Liver (tissue), 7 donors: ENCODE measurements at regions not wholly inside any gene's neighbourhood (a gene's known extent, or its start where the extent isn't known, plus 50 kb on each side); places are given as distances from the start of the nearest gene placed in this dataset.

ENCODE experiments used
- DNase-seq: peaks from one replicate; pipeline ENCODE4 v3.0.0-alpha.2; 2017; ENCODE audit warnings: low spot score
- H3K27ac ChIP-seq, 2 donors: one replicate each; pipeline ENCODE4 v1.7.0; 2013; ENCODE audit warnings: inconsistent platforms in 2 of 2, low read length in 2 of 2, control low read depth in 1 of 2, low read depth in 1 of 2, mild to moderate bottlenecking in 1 of 2
- H3K27me3 ChIP-seq, 4 donors: one replicate each; pipeline versions ENCODE4 v1.6.1 to v1.7.0; 2013; ENCODE audit warnings: low read length in 3 of 4, inconsistent platforms in 1 of 4, mild to moderate bottlenecking in 1 of 4, moderate library complexity in 1 of 4; ENCODE audit not compliant: control insufficient read depth in 4 of 4, insufficient read depth in 4 of 4
- H3K36me3 ChIP-seq, 4 donors: one replicate each; pipeline versions ENCODE4 v1.6.1 to v1.7.0; 2013; ENCODE audit warnings: low read length in 3 of 4, mild to moderate bottlenecking in 3 of 4, low read depth in 1 of 4, moderate library complexity in 1 of 4; ENCODE audit not compliant: control insufficient read depth in 4 of 4, insufficient read depth in 3 of 4
- H3K4me1 ChIP-seq, 4 donors: one replicate each; pipeline versions ENCODE4 v1.6.1 to v1.7.0; 2013; ENCODE audit warnings: low read length in 3 of 4, mild to moderate bottlenecking in 3 of 4, moderate library complexity in 1 of 4; ENCODE audit not compliant: control insufficient read depth in 4 of 4, insufficient read depth in 4 of 4
- H3K4me3 ChIP-seq, 3 donors: one replicate each; pipeline versions ENCODE4 v1.6.1 to v1.7.0; 2013; ENCODE audit warnings: low read length in 3 of 3, control low read depth in 1 of 3, low read depth in 1 of 3, mild to moderate bottlenecking in 1 of 3
- H3K9ac ChIP-seq, 2 donors: one replicate each; pipeline ENCODE4 v1.7.0; 2013; ENCODE audit warnings: low read length in 2 of 2, mild to moderate bottlenecking in 2 of 2, moderate library complexity in 2 of 2, control low read depth in 1 of 2, low read depth in 1 of 2
- H3K9me3 ChIP-seq, 4 donors: one replicate each; pipeline versions ENCODE4 v1.6.1 to v1.7.0; 2013; ENCODE audit warnings: low read length in 3 of 4; ENCODE audit not compliant: control insufficient read depth in 4 of 4
- FOXA2 ChIP-seq: IDR thresholded peaks from 2 replicates; pipeline ENCODE4 v1.6.1; 2016; ENCODE audit warnings: antibody characterized with exemption
- GABPA ChIP-seq, 2 donors: IDR thresholded peaks in 1 of 2; conservative IDR thresholded peaks in 1 of 2; 2 replicates each; pipeline ENCODE4 v1.6.1; 2016; ENCODE audit warnings: antibody characterized with exemption in 2 of 2, mild to moderate bottlenecking in 1 of 2, moderate library complexity in 1 of 2
- HNF4A ChIP-seq, 2 donors: conservative IDR thresholded peaks; 2 replicates each; pipeline ENCODE4 v1.6.1; 2016; ENCODE audit warnings: antibody characterized with exemption in 2 of 2, mild to moderate bottlenecking in 2 of 2
- HNF4G ChIP-seq: IDR thresholded peaks from 2 replicates; pipeline ENCODE4 v1.6.1; 2016; ENCODE audit warnings: antibody characterized with exemption
- JUND ChIP-seq, 2 donors: IDR thresholded peaks; 2 replicates each; pipeline ENCODE4 v1.6.1; 2016; ENCODE audit warnings: antibody characterized with exemption in 2 of 2
- RXRA ChIP-seq, 2 donors: IDR thresholded peaks; 2 replicates each; pipeline ENCODE4 v1.6.1; 2017 to 2018; ENCODE audit warnings: antibody characterized with exemption in 2 of 2, mild to moderate bottlenecking in 1 of 2
- SP1 ChIP-seq: IDR thresholded peaks from 2 replicates; pipeline ENCODE4 v1.6.1; 2018; ENCODE audit warnings: antibody characterized with exemption, mild to moderate bottlenecking
- TAF1 ChIP-seq: conservative IDR thresholded peaks from 2 replicates; pipeline ENCODE4 v1.6.1; 2016; ENCODE audit warnings: antibody characterized with exemption, mild to moderate bottlenecking
- YY1 ChIP-seq: IDR thresholded peaks from 2 replicates; pipeline ENCODE4 v1.6.1; 2016; ENCODE audit warnings: antibody characterized with exemption, mild to moderate bottlenecking
- WGBS: extraction: QIAGEN DNeasy Blood & Tissue Kit; methylation state at CpG from one replicate; pipeline ENCODE4 v1.1.7; 2013; 5-methylcytosine and 5-hydroxymethylcytosine counted together
- TF ChIP-seq, protein P1 (sequence below): IDR thresholded peaks from 2 replicates; pipeline ENCODE4 v1.6.1; 2016; ENCODE audit warnings: antibody characterized with exemption
- TF ChIP-seq, protein P2 (sequence below): IDR thresholded peaks from 2 replicates; pipeline ENCODE4 v1.6.1; 2016; ENCODE audit warnings: antibody characterized with exemption, mild to moderate bottlenecking
- donor health status: healthy.
- donor health status: healthy.
- donor health status: healthy.
- donor health status: healthy.

DNA sequence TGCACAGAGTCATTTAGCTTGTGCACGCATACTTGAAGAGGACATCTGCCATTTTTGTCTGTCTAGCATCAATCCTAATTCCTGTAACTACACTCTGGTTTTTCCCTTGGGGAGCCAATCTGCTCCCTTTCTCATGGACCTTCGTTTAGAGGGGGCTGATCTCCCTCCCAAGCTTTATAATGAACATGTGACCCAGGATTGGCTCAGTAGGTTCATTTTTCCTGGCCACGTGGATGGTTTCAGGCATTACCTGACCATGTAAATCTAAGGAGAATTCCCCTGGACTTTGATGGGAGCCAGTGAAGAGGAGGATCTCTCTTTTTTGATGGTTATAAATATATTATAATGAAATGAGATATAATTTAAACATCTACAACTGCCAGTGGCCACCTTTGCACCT is 56.8 kb upstream of the HS3ST2 start:
- no peak for DNase-seq
- TF ChIP-seq HNF4A (conservative IDR thresholded peaks at IDR 0.05), result no peak
- TF ChIP-seq SP1, result no peak
- TF ChIP-seq, protein P1, sequence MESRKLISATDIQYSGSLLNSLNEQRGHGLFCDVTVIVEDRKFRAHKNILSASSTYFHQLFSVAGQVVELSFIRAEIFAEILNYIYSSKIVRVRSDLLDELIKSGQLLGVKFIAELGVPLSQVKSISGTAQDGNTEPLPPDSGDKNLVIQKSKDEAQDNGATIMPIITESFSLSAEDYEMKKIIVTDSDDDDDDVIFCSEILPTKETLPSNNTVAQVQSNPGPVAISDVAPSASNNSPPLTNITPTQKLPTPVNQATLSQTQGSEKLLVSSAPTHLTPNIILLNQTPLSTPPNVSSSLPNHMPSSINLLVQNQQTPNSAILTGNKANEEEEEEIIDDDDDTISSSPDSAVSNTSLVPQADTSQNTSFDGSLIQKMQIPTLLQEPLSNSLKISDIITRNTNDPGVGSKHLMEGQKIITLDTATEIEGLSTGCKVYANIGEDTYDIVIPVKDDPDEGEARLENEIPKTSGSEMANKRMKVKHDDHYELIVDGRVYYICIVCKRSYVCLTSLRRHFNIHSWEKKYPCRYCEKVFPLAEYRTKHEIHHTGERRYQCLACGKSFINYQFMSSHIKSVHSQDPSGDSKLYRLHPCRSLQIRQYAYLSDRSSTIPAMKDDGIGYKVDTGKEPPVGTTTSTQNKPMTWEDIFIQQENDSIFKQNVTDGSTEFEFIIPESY, result no peak
- TF ChIP-seq JUND (IDR thresholded peaks at IDR 0.05), result no peak
- no peak for TF ChIP-seq HNF4G
- no peak for TF ChIP-seq YY1
- Histone ChIP-seq H3K9me3 (no peaks in the 10 kb centered on the region), H3K36me3 (no peaks in the 10 kb centered on the region), H3K27ac (no peak overlapping the region), H3K27me3 (peaks cover 0 to 6% (median 0%) of the 10 kb centered on the region in 4 donors), H3K4me3 (no peak overlapping the region), H3K9ac (no peak overlapping the region), H3K4me1 (no peaks in the 10 kb centered on the region)
- 61% methylated on average over 3 of the region's 3 CpGs for WGBS

DNA sequence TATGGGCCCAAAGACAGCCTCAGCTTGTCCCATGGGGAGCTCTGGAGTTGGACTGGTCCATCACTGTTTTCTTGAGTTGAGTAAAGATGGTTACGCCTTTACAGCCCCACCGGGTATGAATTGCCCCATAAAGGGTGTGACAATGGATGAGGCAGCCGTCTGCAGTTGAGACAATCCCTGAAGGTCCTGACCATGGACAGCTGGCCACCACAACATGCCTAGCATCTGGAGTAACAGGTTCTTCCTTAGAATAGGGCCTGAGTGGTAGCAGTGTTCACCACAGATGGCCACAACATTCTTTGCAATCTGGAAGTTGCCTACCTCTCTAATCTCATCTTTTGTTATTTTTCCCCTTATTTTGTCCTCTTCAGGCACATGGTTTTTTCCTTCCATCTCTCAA is 51.5 kb upstream of the HS3ST2 start:
- Histone ChIP-seq H3K9ac (no peak overlapping the region), H3K4me3 (no peak overlapping the region), H3K27ac (no peak overlapping the region), H3K27me3 (no peaks in the 10 kb centered on the region), H3K36me3 (no peaks in the 10 kb centered on the region), H3K9me3 (no peaks in the 10 kb centered on the region), H3K4me1 (no peaks in the 10 kb centered on the region)
- DNase-seq, result no peak
- WGBS, result 80% methylated on average over 3 of the region's 3 CpGs
- TF ChIP-seq FOXA2 (no peak), HNF4G (no peak), RXRA (IDR thresholded peaks at IDR 0.05) (no peak), TAF1 (no peak), GABPA (IDR thresholded peaks at IDR 0.05 in 1 of 2, conservative IDR thresholded peaks at IDR 0.05 in 1 of 2) (no peak)
- TF ChIP-seq, protein P2, sequence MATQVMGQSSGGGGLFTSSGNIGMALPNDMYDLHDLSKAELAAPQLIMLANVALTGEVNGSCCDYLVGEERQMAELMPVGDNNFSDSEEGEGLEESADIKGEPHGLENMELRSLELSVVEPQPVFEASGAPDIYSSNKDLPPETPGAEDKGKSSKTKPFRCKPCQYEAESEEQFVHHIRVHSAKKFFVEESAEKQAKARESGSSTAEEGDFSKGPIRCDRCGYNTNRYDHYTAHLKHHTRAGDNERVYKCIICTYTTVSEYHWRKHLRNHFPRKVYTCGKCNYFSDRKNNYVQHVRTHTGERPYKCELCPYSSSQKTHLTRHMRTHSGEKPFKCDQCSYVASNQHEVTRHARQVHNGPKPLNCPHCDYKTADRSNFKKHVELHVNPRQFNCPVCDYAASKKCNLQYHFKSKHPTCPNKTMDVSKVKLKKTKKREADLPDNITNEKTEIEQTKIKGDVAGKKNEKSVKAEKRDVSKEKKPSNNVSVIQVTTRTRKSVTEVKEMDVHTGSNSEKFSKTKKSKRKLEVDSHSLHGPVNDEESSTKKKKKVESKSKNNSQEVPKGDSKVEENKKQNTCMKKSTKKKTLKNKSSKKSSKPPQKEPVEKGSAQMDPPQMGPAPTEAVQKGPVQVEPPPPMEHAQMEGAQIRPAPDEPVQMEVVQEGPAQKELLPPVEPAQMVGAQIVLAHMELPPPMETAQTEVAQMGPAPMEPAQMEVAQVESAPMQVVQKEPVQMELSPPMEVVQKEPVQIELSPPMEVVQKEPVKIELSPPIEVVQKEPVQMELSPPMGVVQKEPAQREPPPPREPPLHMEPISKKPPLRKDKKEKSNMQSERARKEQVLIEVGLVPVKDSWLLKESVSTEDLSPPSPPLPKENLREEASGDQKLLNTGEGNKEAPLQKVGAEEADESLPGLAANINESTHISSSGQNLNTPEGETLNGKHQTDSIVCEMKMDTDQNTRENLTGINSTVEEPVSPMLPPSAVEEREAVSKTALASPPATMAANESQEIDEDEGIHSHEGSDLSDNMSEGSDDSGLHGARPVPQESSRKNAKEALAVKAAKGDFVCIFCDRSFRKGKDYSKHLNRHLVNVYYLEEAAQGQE, result no peak
- TF ChIP-seq, protein P1, result no peak
